Stimulated activated CD8-positive, alpha-beta memory T cell treated with anti-CD3 and anti-CD28 coated beads, Interleukin-15, amount 100 ng/mL, for 48 hours (primary cell): ENCODE measurements at regions not wholly inside any gene's neighbourhood (a gene's known extent, or its start where the extent isn't known, plus 50 kb on each side); places are given as distances from the start of the nearest gene placed in this dataset.
"Not testable (repeated sequence)": the region's sequence is repeated elsewhere in the genome, so short reads cannot be mapped to it uniquely, and the experiment has no call there.

Experiments used
- DNase-seq, 2 donors: peaks; one replicate each; pipeline ENCODE4 v3.0.0-alpha.2; 2020; ENCODE audit warnings: low read depth in 2 of 2

GRCh38 chr10:3659203-3659917 lies 125.6 kb downstream of the KLF6 start:
- DNase-seq = no peak

DNA sequence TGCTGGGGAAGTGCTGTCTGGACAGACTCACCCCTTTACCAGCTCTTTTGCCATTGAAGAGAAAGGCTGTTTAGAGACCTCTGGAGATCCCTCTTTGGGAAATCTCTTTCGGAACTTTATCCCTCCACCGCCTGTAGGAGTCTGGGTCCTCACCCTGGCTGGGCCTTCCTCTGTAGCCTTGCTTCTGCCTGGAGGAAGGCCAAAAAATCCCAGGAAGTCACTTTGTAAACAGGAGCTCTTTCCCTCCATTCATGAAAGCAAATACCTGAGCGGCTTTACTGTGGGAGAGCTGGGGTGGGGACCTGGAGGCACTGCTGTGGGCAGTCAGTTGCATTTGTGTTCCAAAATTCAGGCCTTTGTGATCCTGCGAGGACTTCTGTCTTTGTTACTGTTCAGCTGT lies 126.2 kb downstream of the KLF6 start:
- DNase-seq = no peak

- no peak for DNase-seq
Observed at GRCh38 chr10:3656214-3656613, 128.8 kb downstream of the KLF6 start.

GRCh38 chr10:3655528-3655927 lies 129.5 kb downstream of the KLF6 start:
- no peak for DNase-seq

- DNase-seq = no peak
Observed at GRCh38 chr10:3654980-3655379, 130.0 kb downstream of the KLF6 start.

DNA sequence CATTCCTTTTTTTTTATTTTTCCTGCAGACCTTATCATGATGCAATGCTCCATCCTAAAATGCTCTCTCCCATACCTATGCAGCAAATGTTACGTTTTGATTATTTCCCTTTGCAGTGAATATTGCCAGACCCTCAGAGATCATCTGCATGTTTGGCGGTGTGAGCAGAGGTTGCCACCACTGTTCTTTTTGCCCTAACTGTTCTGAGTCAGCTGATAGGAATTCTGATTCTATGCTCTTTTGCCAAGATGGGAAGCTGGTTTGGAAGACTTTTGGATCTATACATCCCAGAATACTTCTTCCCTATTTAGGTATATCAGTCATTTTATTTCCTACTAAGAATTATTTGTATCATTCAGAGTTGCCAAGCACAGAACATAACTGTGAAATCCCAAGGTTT lies 130.5 kb downstream of the KLF6 start:
- DNase-seq = no peak

DNA sequence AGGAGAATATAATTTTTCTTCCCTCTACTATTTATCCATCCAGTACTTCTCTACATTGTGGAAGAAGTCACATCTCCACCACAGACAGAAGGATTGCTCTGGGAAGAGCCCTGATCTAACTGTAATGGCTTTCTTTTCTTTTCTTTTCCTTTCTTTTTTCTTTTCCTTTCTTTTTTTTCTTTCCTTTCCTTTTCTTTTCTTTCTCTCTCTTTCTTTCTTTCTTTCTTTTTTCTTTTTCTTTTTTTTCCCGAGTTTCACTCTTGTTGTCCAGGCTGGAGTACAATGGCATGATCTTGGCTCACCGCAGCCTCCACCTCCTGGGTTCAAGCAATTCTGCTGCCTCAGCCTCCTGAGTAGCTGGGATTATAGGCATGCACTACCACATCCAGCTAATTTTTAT lies 131.7 kb downstream of the KLF6 start:
- not testable (repeated sequence) for DNase-seq

DNA sequence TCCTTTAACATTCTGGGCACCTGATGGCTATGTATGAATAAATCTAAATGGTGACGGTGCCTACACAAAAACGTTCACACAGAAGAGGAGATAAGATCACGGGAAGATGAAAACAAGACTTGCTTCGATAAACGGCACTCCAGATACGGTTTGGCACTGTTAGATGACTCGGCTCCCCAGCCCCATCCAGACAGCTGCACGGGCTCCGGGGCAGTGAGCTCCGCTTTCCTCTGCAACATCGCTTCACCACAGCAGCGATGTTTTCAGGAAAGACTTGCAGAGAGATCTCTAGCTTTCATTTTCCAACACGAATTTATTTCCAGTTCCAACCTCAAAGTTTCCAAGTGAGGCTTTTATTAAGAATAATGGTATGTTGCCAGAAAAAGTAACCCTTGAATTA lies 132.1 kb downstream of the KLF6 start:
- peak in 1 of 2 donors; percentile 27 for DNase-seq

DNA sequence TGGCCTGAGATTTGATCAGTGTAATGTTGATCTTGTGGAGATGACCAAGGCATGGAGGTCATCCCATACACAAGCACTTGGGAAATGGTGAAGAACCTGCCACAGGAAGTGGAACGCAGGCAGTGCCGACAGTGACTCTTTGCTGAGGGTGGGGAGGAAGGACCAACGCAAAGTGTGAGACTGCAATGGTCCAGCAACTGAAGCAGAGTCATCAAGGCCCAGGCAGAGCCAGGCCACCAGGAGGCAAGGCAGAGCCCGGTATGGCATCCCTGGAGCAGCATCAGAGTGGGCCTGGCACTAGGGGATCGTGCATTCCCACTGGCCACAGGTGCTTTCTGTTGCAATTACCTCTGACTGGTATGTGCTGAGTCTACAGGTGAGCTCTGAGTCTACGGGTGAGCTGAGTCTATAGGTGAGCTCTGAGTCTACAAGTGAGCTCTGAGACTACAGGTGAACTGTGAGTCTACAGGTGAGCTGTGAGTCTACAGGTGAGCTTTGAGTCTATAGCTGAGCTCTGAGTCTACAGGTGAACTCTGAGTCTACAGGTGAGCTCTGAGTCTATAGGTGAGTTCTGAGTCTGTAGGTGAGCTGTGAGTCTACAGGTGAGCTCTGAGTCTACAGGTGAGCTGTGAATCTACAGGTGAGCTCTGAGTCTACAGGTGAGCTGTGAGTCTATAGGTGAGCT lies 132.9 kb downstream of the KLF6 start:
- no peak for DNase-seq

DNA sequence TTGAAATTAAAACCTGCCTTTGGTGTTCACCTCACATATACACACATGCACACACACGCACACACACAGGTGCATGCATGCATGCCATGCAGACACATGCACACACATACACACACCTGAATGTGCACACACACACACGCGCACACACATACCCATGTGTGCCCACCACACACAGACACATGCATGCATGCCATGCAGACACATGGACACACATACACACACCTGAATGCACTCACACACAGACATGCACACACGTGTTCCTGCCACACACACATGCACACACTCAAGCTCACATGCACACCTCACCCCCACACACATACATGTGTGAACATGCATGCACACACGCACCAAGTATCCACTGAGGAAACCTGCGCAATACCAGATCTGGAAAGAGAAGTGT lies 136.4 kb downstream of the KLF6 start:
- DNase-seq = no peak

- no peak for DNase-seq
Observed at GRCh38 chr10:3648170-3648569, 136.8 kb downstream of the KLF6 start.

DNA sequence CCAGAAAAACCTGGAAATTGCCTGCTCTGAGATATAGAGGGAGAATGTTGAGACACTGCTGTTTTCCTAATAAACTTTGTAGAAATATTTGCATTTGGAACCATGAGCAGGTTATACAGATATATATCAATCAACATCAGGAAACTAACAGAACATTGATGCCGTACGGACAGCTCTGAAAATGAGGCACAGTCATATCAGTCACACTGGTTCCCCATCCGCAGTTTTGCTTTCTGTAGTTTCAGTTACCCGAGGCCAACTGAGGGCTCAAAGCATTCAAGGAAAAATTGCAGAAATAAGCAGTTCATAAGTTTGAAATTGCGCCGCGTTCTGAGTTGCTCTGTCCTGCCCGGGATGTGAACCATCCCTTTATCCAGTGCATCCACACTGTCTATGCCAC lies 137.9 kb downstream of the KLF6 start:
- no peak for DNase-seq

- no peak for DNase-seq
Observed at GRCh38 chr10:3645406-3645805, 139.6 kb downstream of the KLF6 start.

DNA sequence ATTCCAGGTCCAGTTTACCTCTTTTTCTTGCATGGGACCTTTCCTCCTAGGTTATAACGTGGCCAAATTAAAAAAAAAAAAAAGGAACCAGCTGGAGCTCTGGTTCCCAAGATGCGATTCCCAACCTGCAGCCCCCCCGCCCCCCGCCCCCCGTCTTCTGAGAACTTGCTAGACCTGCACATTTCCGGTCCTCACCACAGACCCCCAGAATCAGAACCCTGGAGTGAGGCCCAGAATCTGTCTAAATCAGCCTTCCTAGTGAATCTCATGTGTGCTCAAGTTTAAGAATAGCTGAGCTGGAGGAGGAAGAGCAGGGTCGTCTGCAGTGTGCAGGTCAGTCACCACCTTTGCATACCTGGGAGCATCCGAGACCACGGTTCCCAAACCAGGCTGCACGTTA lies 144.2 kb downstream of the KLF6 start:
- no peak for DNase-seq

DNA sequence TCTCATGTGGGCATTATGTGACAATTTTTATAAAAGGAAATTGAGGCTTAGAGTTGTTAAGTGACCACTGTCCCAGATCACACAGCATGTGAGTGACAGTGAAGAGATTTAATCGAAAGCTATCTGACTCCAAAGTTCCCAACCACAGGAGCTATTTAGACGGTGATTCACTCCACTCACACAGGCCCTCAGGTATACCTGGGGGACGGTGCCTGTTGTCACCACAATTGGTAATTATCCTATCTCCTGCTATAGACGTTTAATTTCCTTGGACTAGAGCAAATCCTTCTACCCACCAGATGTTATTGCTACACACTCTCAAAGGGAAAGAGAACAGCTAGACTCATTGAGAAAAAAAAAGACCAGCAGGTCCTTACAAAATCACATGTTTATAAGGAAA lies 145.5 kb downstream of the KLF6 start:
- no peak for DNase-seq

DNA sequence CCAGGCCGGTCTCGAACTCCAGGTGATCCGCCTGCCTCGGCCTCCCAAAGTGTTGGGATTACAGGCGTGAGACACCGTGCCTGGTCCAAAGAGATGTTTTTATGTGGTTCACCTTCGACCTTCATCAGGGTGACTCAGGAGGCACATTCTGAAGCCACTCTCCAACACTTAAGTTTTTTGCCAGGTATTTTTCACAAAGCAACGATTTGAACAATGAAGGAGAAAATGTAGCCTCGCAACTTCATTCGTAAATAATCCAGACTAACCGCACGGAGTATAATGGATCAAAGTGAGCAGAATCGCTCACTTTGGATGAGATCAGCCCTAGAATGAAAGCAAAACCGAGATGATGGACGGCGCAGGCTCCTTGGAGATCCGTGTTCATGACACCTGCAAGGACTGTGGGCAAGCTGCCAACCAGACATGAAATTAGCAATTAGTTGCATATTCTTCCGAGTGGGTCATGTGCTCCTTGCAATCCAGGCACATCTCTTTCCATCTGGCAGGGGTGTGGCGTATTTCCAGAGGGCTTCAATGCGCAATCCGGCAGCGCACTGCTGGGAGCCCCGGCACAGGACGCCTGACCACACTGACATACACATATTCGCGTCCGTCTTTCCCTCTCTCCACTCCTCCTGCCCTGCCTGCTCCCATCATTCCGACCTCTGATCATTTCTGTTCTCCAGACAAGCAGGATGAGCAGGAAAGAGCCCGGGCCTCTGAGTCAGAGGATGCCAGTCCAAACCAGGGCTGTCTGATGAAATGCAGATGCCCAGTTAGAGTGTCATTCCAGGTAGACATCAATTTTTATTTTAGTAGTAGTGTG lies 148.4 kb downstream of the KLF6 start:
- DNase-seq = no peak

- DNase-seq = no peak
Observed at GRCh38 chr10:3635697-3636096, 149.3 kb downstream of the KLF6 start.

DNA sequence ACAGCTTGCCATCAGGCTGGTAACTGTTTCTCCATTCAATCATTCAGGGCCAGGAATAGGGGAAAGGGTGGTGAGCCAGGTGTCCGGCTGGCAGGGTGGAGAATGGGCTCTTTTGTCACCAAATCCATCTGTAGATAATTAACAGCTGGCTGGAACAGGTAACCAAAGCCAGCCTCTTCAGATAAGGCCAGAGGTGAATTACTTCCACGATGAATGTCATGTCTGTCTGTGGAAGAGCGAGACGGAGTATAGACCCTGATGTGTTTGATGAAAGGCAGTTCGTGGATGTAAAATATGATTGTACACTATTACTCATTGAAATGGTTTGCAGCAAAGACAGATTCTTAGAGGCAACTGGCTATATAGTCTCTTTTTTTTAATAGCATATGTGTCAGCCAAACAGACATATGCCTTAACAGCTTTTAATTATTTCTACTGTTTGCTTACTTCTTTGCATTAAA lies 149.8 kb downstream of the KLF6 start:
- no peak for DNase-seq

- DNase-seq = not testable (repeated sequence)
Observed at GRCh38 chr10:3634646-3635045, 150.4 kb downstream of the KLF6 start.

DNA sequence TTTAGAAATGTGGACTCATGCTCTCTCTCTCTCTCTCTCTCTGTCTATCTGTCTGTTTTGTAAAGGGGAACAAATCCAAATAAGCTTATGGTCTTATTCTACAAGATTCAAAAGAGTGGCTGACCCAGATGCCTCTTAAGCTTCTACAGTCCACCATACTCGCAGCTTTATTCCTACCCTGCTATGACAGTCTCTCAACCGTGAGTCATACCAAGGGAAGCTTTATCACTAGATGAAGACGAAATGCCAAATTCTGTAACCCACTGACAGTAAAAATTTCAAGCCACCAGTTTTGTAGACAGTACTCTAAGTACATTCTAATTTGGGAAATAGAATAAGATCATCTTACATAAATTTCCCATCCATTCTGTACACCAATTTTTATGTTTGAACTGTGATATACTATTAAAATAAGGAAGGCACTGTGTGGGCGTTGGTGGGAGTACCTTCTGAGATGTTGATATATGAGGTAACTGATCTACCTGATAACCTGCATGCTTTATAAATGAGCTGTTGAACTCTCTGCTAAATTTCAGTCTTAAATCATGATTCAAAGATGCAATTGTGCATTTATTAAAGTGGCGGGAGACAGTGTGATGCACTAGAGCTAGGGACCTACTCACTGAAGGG lies 153.2 kb downstream of the KLF6 start:
- DNase-seq = no peak

GRCh38 chr10:3631291-3631690 lies 153.7 kb downstream of the KLF6 start:
- DNase-seq = no peak
